Liver (tissue), 8 donors: ENCODE measurements at regions not wholly inside any gene's neighbourhood (a gene's known extent, or its start where the extent isn't known, plus 50 kb on each side); places are given as distances from the start of the nearest gene placed in this dataset.
A peak's percentile ranks its signal among the peaks of the same experiment; 100 is the strongest.

Experiments
- DNase-seq: peaks from one replicate; pipeline ENCODE4 v3.0.0-alpha.2; 2017; ENCODE audit warnings: low spot score
- H3K27ac ChIP-seq, 2 donors: one replicate each; pipeline ENCODE4 v1.7.0; 2013; ENCODE audit warnings: inconsistent platforms in 2 of 2, low read length in 2 of 2, control low read depth in 1 of 2, low read depth in 1 of 2, mild to moderate bottlenecking in 1 of 2
- H3K27me3 ChIP-seq, 4 donors: one replicate each; pipeline versions ENCODE4 v1.6.1 to v1.7.0; 2013; ENCODE audit warnings: low read length in 3 of 4, inconsistent platforms in 1 of 4, mild to moderate bottlenecking in 1 of 4, moderate library complexity in 1 of 4; ENCODE audit not compliant: control insufficient read depth in 4 of 4, insufficient read depth in 4 of 4
- H3K36me3 ChIP-seq, 4 donors: one replicate each; pipeline versions ENCODE4 v1.6.1 to v1.7.0; 2013; ENCODE audit warnings: low read length in 3 of 4, mild to moderate bottlenecking in 3 of 4, low read depth in 1 of 4, moderate library complexity in 1 of 4; ENCODE audit not compliant: control insufficient read depth in 4 of 4, insufficient read depth in 3 of 4
- H3K4me1 ChIP-seq, 4 donors: one replicate each; pipeline versions ENCODE4 v1.6.1 to v1.7.0; 2013; ENCODE audit warnings: low read length in 3 of 4, mild to moderate bottlenecking in 3 of 4, moderate library complexity in 1 of 4; ENCODE audit not compliant: control insufficient read depth in 4 of 4, insufficient read depth in 4 of 4
- H3K4me3 ChIP-seq, 3 donors: one replicate each; pipeline versions ENCODE4 v1.6.1 to v1.7.0; 2013; ENCODE audit warnings: low read length in 3 of 3, control low read depth in 1 of 3, low read depth in 1 of 3, mild to moderate bottlenecking in 1 of 3
- H3K9ac ChIP-seq, 2 donors: one replicate each; pipeline ENCODE4 v1.7.0; 2013; ENCODE audit warnings: low read length in 2 of 2, mild to moderate bottlenecking in 2 of 2, moderate library complexity in 2 of 2, control low read depth in 1 of 2, low read depth in 1 of 2
- H3K9me3 ChIP-seq, 4 donors: one replicate each; pipeline versions ENCODE4 v1.6.1 to v1.7.0; 2013; ENCODE audit warnings: low read length in 3 of 4; ENCODE audit not compliant: control insufficient read depth in 4 of 4
- CTCF ChIP-seq: fragments of 150-350 bp; IDR thresholded peaks from 2 replicates; pipeline ENCODE4 v1.5.1; 2017; ENCODE audit warnings: improper control_type of control experiment, low read depth, low read length; ENCODE audit not compliant: missing input control
- EGR1 ChIP-seq, 2 donors: IDR thresholded peaks; 2 replicates each; pipeline ENCODE4 v1.6.1; 2016 to 2018; ENCODE audit warnings: antibody characterized with exemption in 2 of 2, low read depth in 2 of 2
- FOXA1 ChIP-seq: IDR thresholded peaks from 2 replicates; pipeline ENCODE4 v1.6.1; 2016; ENCODE audit warnings: antibody characterized with exemption
- FOXA2 ChIP-seq: IDR thresholded peaks from 2 replicates; pipeline ENCODE4 v1.6.1; 2016; ENCODE audit warnings: antibody characterized with exemption
- GABPA ChIP-seq, 2 donors: IDR thresholded peaks in 1 of 2; conservative IDR thresholded peaks in 1 of 2; 2 replicates each; pipeline ENCODE4 v1.6.1; 2016; ENCODE audit warnings: antibody characterized with exemption in 2 of 2, mild to moderate bottlenecking in 1 of 2, moderate library complexity in 1 of 2
- HNF4A ChIP-seq, 2 donors: conservative IDR thresholded peaks; 2 replicates each; pipeline ENCODE4 v1.6.1; 2016; ENCODE audit warnings: antibody characterized with exemption in 2 of 2, mild to moderate bottlenecking in 2 of 2
- JUND ChIP-seq, 2 donors: IDR thresholded peaks; 2 replicates each; pipeline ENCODE4 v1.6.1; 2016; ENCODE audit warnings: antibody characterized with exemption in 2 of 2
- NR2F2 ChIP-seq: IDR thresholded peaks from 2 replicates; pipeline ENCODE4 v1.6.1; 2016; ENCODE audit warnings: antibody characterized with exemption
- RAD21 ChIP-seq, 2 donors: IDR thresholded peaks; 2 replicates each; pipeline ENCODE4 v1.6.1; 2016; ENCODE audit warnings: antibody characterized with exemption in 2 of 2, mild to moderate bottlenecking in 2 of 2
- REST ChIP-seq: IDR thresholded peaks from 2 replicates; pipeline ENCODE4 v1.6.1; 2016; ENCODE audit warnings: antibody characterized with exemption, mild to moderate bottlenecking
- RXRA ChIP-seq, 2 donors: IDR thresholded peaks; 2 replicates each; pipeline ENCODE4 v1.6.1; 2017 to 2018; ENCODE audit warnings: antibody characterized with exemption in 2 of 2, mild to moderate bottlenecking in 1 of 2
- SP1 ChIP-seq: IDR thresholded peaks from 2 replicates; pipeline ENCODE4 v1.6.1; 2018; ENCODE audit warnings: antibody characterized with exemption, mild to moderate bottlenecking
- YY1 ChIP-seq: IDR thresholded peaks from 2 replicates; pipeline ENCODE4 v1.6.1; 2016; ENCODE audit warnings: antibody characterized with exemption, mild to moderate bottlenecking
- WGBS: extraction: QIAGEN DNeasy Blood & Tissue Kit; methylation state at CpG from one replicate; pipeline ENCODE4 v1.1.7; 2013; 5-methylcytosine and 5-hydroxymethylcytosine counted together
- TF ChIP-seq, protein P1 (sequence below): IDR thresholded peaks from 2 replicates; pipeline ENCODE4 v1.6.1; 2016; ENCODE audit warnings: antibody characterized with exemption
- TF ChIP-seq, protein P2 (sequence below): IDR thresholded peaks from 2 replicates; pipeline ENCODE4 v1.6.1; 2016; ENCODE audit warnings: antibody characterized with exemption
- donor health status: healthy.
- donor health status: healthy.
- donor health status: healthy.
- donor health status: healthy.
- donor health status: healthy.

DNA sequence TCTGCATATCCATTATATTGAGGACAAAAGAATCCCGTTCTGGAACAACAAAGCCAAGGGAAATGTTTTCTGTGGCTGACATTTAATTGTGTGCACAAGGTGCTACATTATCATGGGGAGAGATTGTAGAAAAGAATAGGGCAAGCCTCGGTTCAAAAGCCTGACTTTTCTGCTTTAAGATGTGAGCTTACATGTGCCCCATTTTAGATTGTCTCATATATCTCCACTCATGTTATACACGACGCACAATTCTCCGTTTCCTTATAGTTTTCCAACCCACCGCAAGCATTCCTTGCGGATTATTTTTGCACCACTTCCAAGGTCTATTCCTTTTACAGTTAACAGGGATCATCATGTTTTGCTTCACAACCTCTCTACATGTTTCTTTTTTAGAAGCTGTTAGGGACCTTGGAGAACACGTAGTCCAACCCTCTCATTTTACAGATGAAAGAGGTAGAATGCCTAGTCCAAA is 99.6 kb upstream of the MAML3 start:
- H3K9me3 ChIP-seq: no peaks in the 10 kb centered on the region
- H3K27ac ChIP-seq: peak overlapping the region; percentile 79 to 86
- peak overlapping the region in 1 of 3 donors; percentile 74 for H3K4me3 ChIP-seq
- H3K36me3 ChIP-seq: no peaks in the 10 kb centered on the region
- TF ChIP-seq, protein P1, sequence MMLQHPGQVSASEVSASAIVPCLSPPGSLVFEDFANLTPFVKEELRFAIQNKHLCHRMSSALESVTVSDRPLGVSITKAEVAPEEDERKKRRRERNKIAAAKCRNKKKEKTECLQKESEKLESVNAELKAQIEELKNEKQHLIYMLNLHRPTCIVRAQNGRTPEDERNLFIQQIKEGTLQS: no peak
- TF ChIP-seq FOXA1: no peak
- TF ChIP-seq JUND (IDR thresholded peaks at IDR 0.05): no peak
- TF ChIP-seq SP1: no peak
- no peak for TF ChIP-seq HNF4A (conservative IDR thresholded peaks at IDR 0.05)
- no peak for TF ChIP-seq NR2F2
- TF ChIP-seq REST: no peak
- TF ChIP-seq GABPA (IDR thresholded peaks at IDR 0.05 in 1 of 2, conservative IDR thresholded peaks at IDR 0.05 in 1 of 2): no peak
- TF ChIP-seq EGR1 (IDR thresholded peaks at IDR 0.05; ENCODE audit: low read depth in 2 of 2): no peak
- no peak for TF ChIP-seq CTCF
- no peak for TF ChIP-seq RAD21 (IDR thresholded peaks at IDR 0.05)
- no peak for TF ChIP-seq RXRA (IDR thresholded peaks at IDR 0.05)
- TF ChIP-seq, protein P2, sequence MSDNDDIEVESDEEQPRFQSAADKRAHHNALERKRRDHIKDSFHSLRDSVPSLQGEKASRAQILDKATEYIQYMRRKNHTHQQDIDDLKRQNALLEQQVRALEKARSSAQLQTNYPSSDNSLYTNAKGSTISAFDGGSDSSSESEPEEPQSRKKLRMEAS: no peak
- TF ChIP-seq FOXA2: no peak
- TF ChIP-seq YY1: no peak
- DNase-seq: no peak
- H3K27me3 ChIP-seq: no peaks in the 10 kb centered on the region
- peaks cover 0 to 4% (median 2%) of the 10 kb centered on the region in 4 donors for H3K4me1 ChIP-seq
- 54% methylated on average over 8 of the region's 8 CpGs for WGBS
- H3K9ac ChIP-seq: peak overlapping the region in 1 of 2 donors; percentile 15

- Histone ChIP-seq H3K9me3 (no peaks in the 10 kb centered on the region), H3K36me3 (no peaks in the 10 kb centered on the region), H3K27me3 (no peaks in the 10 kb centered on the region), H3K4me1 (peaks cover 0 to 4% (median 2%) of the 10 kb centered on the region in 4 donors), H3K27ac (peak overlapping the region; percentile 79 to 86), H3K9ac (peak overlapping the region; percentile 15 to 68), H3K4me3 (peak overlapping the region; percentile 64 to 83 (median 74))
- WGBS: under 1% methylated on average over 72 of the region's 72 CpGs
- DNase-seq: peak; percentile 75
- TF ChIP-seq RAD21 (IDR thresholded peaks at IDR 0.05) (peak; percentile 76 to 80), FOXA1 (no peak), CTCF (peak; percentile 95), YY1 (peak; percentile 19), GABPA (IDR thresholded peaks at IDR 0.05 in 1 of 2, conservative IDR thresholded peaks at IDR 0.05 in 1 of 2) (no peak), NR2F2 (no peak)
Observed at GRCh38 chr4:140252742-140253555, 99.0 kb upstream of the MAML3 start.
